GM11168 (cell line): ENCODE measurements at regions not wholly inside any gene's neighbourhood (a gene's known extent, or its start where the extent isn't known, plus 50 kb on each side); places are given as distances from the start of the nearest gene placed in this dataset.

Experiments used
- in situ Hi-C: fragments of 300-500 bp; cut with MboI; formaldehyde crosslinking; loops from one replicate; pipeline ENCODE4 v1.12.0; 2022; ENCODE audit warnings: low sequenced_read_pairs; ENCODE audit not compliant: unreplicated experiment

DNA sequence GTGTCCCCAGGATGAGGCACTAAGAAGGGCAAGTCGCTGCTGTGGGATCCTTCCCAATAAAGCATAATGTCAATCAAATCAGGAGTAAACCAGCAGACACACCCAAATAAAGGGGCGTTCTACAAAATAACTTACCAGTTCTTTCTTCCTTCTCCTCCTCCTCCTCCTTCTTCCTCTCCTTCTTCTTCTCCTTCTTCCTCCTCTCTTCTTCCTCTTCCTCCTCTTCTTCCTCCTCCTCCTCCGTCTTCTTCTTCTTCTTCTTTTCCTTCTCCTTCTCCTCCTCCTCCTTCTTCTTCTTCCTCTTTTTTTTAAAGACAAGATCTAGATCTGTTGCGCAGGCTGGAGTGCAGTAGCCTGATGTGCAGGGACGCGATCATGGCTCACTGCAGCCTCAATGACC is 225.8 kb downstream of the UQCRFS1 start:
- in situ Hi-C loops = no loop called here

- in situ Hi-C loops = no loop called here
Observed at GRCh38 chr19:28985201-28985600, 227.8 kb downstream of the UQCRFS1 start.

GRCh38 chr19:28984315-28984714 is 228.6 kb downstream of the UQCRFS1 start:
- in situ Hi-C loops = no loop called here

GRCh38 chr19:28983430-28983829 is 229.5 kb downstream of the UQCRFS1 start:
- in situ Hi-C loops = no loop called here

GRCh38 chr19:28981994-28982393 is 231.0 kb downstream of the UQCRFS1 start:
- in situ Hi-C loops = no loop called here

- in situ Hi-C loops = no loop called here
Observed at GRCh38 chr19:28981518-28981917, 231.4 kb downstream of the UQCRFS1 start.

GRCh38 chr19:28980236-28980868 is 232.6 kb downstream of the UQCRFS1 start:
- in situ Hi-C loops = no loop called here

GRCh38 chr19:28977826-28978225 is 235.1 kb downstream of the UQCRFS1 start:
- in situ Hi-C loops = no loop called here

DNA sequence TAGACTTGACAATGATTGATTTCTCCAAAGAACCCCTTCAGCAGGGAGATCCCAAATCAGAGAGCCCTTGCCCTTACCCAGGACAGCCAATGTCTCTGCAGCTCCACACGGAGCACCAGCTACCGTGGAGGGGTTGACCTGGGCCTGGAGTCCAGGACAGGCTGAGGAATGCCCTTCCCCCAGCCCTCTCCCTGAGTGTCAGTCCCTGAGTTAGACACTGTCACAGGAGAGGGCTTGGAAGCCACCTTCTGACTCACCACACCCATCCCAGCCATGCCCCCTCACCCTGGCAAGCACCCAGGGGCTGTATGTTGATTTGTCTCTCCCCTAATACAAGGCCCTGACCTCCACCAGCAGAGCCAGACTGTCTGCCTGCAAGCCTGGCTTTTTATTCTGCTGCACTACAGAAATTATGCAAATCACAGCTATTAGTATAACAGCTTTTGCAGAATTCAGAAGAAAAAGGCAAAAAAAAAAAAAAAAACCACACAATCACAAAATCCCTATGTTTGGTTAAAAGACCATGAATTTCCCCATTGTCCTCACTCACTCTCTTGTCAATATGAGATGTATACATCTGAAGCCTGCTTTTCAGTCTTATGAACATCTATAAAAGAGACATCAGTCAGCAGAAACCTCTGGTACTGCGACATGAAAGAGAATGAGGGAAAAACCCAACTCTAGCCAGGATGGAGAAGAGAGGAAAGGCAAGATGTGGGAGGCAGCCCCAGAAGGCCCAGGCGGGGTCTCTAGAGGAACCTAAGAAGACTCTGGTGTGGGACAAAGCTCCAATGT is 240.7 kb downstream of the UQCRFS1 start:
- in situ Hi-C loops = no loop called here

DNA sequence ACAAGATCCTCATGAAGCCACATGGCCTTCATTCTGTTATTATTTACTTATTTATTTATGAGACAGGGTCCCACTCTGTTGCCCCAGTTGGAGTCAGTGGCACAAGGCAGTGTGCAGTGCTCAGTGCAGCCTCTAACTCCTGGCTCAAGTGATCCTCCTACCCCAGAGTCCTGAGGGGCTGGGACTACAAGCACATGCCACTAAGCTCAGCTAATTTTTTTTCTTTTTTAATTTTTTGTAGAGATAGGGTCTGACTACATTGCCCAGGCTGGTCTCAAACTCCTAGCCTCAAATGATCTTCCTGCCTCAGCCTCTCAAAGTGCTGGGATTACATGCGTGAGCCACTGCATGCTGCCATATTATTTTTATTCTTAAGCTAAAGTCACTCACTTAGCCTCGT is 241.4 kb downstream of the UQCRFS1 start:
- in situ Hi-C loops = no loop called here

GRCh38 chr19:28971049-28971448 is 241.9 kb downstream of the UQCRFS1 start:
- in situ Hi-C loops = no loop called here

- in situ Hi-C loops = no loop called here
Observed at GRCh38 chr19:28968721-28969120, 244.2 kb downstream of the UQCRFS1 start.

GRCh38 chr19:28966737-28967399 is 246.1 kb downstream of the UQCRFS1 start:
- in situ Hi-C loops = no loop called here

- in situ Hi-C loops = no loop called here
Observed at GRCh38 chr19:28964500-28964899, 248.5 kb downstream of the UQCRFS1 start.

- in situ Hi-C loops = no loop called here
Observed at GRCh38 chr19:28963486-28964250, 249.3 kb downstream of the UQCRFS1 start.

DNA sequence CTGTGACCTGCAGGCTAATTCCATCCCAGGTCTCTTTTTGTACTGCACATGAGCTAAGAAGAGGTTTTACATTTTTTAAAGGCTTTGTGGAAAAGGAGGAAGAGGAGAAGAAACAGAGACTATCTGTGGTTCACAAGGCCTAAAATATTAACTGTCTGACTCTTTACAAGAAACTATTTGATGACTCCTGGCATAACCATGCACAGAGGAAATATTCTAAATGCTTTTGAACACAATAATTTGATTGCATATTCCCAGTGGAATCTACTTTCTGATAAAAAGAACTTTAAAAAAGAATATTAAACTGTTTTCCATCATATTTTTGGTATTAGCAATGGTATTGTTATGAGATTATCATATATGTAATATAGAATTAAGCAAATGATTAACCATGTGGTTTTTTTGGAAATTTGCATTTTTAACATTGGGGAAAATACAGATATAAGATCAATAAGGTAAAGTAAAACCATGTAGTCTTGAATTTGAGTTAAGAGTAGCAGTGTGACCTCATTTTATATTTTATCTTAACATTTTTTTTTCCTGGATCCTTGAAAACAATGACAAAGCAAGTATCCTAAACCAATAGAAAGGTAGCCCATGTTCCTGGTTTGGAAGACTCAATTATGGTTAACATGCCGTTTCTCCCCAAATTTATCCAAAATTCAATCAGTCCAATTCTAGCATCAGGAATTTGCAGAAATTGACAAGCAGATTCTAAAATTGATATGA is 251.0 kb downstream of the UQCRFS1 start:
- in situ Hi-C loops = no loop called here

GRCh38 chr19:28960986-28961705 is 251.8 kb downstream of the UQCRFS1 start:
- in situ Hi-C loops = no loop called here

DNA sequence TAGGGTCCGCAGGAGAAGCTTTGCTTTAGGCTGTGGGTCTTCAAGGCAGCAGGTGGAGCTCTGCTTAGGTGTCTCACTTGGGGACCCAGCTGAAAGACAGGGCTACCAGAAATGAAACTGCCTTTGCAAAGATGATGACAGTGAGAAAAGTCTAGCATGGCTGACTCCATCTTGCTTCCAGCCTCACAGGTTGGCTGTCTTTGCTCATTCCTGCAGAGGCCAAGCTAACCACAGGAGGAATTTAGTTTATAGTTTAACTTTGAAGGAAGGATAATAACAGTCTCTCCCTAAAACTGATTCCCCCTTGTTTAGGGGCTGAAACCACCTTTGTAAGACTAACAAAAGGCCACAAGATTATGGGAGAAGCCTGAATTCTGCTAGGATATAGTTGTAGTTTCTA is 252.4 kb downstream of the UQCRFS1 start:
- in situ Hi-C loops = no loop called here

GRCh38 chr19:28956961-28957360 is 256.0 kb downstream of the UQCRFS1 start:
- in situ Hi-C loops = no loop called here
